ENCODE measurements at regions not wholly inside any gene's neighbourhood (a gene's known extent, or its start where the extent isn't known, plus 50 kb on each side); places are given as distances from the start of the nearest gene placed in this dataset.

GRCh38 chr20:6916938-6917337 lies 149.5 kb downstream of the BMP2 start:
- TF ChIP-seq CTCF (IDR thresholded peaks at IDR 0.05) (no peak), POLR2A (IDR thresholded peaks at IDR 0.05) (no peak)

All from uterus (tissue), 2 donors.